Neural cell (in vitro differentiated cells): ENCODE measurements at regions not wholly inside any gene's neighbourhood (a gene's known extent, or its start where the extent isn't known, plus 50 kb on each side); places are given as distances from the start of the nearest gene placed in this dataset.

Experiments
- CTCF ChIP-seq: fragments of 450-650 bp; IDR thresholded peaks from 2 replicates; pipeline ENCODE4 v1.5.1; 2014; ENCODE audit warnings: antibody characterized with exemption, mild to moderate bottlenecking, moderate library complexity; ENCODE audit not compliant: poor library complexity, severe bottlenecking
- EP300 ChIP-seq: fragments of 450-650 bp; conservative IDR thresholded peaks from 2 replicates; pipeline ENCODE4 v1.6.1; 2014; ENCODE audit warnings: antibody characterized with exemption, mild to moderate bottlenecking, moderate library complexity; ENCODE audit not compliant: poor library complexity, severe bottlenecking
- EZH2 ChIP-seq: fragments of 200-600, 300-800 bp; shearing (Covaris generic), sonication (generic); IDR thresholded peaks from 2 replicates; pipeline ENCODE4 v1.6.1; 2014; ENCODE audit warnings: antibody characterized with exemption, low read length, borderline replicate concordance, mild to moderate bottlenecking; ENCODE audit not compliant: insufficient read depth, poor library complexity, severe bottlenecking
- POLR2AphosphoS5 ChIP-seq: IDR thresholded peaks from 2 replicates; pipeline ENCODE4 v1.6.1; 2012
- SMC3 ChIP-seq: fragments of 450-650 bp; conservative IDR thresholded peaks from 2 replicates; pipeline ENCODE4 v1.6.1; 2014; ENCODE audit warnings: antibody characterized with exemption, mild to moderate bottlenecking, moderate library complexity; ENCODE audit not compliant: poor library complexity
- TAF1 ChIP-seq: IDR thresholded peaks from 2 replicates; pipeline ENCODE4 v1.6.1; 2012; ENCODE audit warnings: low read depth

GRCh38 chr15:29380466-29380865 is 110.8 kb upstream of the NSMCE3 start:
- TF ChIP-seq EZH2 (no peak), CTCF (no peak), EP300 (no peak), SMC3 (no peak), TAF1 (no peak), POLR2AphosphoS5 (no peak)
